NT2/D1 (cell line): ENCODE measurements at regions not wholly inside any gene's neighbourhood (a gene's known extent, or its start where the extent isn't known, plus 50 kb on each side); places are given as distances from the start of the nearest gene placed in this dataset.
"Not testable (repeated sequence)": the region's sequence is repeated elsewhere in the genome, so short reads cannot be mapped to it uniquely, and the experiment has no call there.

Experiments used
- DNase-seq: peaks from one replicate; pipeline ENCODE4 v3.0.0-alpha.2; 2011; ENCODE audit warnings: low read depth, low spot score
- H3K27me3 ChIP-seq: 2 replicates; pipeline ENCODE4 v1.6.0; 2011; ENCODE audit warnings: mild to moderate bottlenecking; ENCODE audit not compliant: insufficient read length, insufficient read depth
- H3K36me3 ChIP-seq: 2 replicates; pipeline ENCODE4 v1.6.1; 2011; ENCODE audit warnings: mild to moderate bottlenecking, low read length, mixed read lengths; ENCODE audit not compliant: insufficient read depth, insufficient read length
- H3K4me1 ChIP-seq: 2 replicates; pipeline ENCODE4 v1.5.1; 2011; ENCODE audit not compliant: insufficient read depth, insufficient read length
- H3K4me3 ChIP-seq: 2 replicates; pipeline ENCODE4 v1.5.1; 2011; ENCODE audit warnings: low read depth; ENCODE audit not compliant: insufficient read length
- H3K9ac ChIP-seq: 2 replicates; pipeline ENCODE4 v1.6.0; 2011; ENCODE audit warnings: low read depth; ENCODE audit not compliant: insufficient read length
- H3K9me3 ChIP-seq: 2 replicates; pipeline ENCODE4 v1.5.1; 2011; ENCODE audit warnings: mild to moderate bottlenecking, low read length; ENCODE audit not compliant: insufficient read depth
- SUZ12 ChIP-seq: IDR thresholded peaks from 2 replicates; pipeline ENCODE4 v1.6.1; 2011; ENCODE audit not compliant: insufficient read length, insufficient read depth; ENCODE audit errors: extremely low read depth
- YY1 ChIP-seq: IDR thresholded peaks from 2 replicates; pipeline ENCODE4 v1.6.1; 2011; ENCODE audit not compliant: insufficient read length, insufficient read depth
- ZNF274 ChIP-seq: IDR thresholded peaks from 2 replicates; pipeline ENCODE4 v1.6.1; 2011; ENCODE audit warnings: mild to moderate bottlenecking, low read depth, low read length

- Histone ChIP-seq H3K9ac (no peak overlapping the region), H3K36me3 (no peaks in the 10 kb centered on the region), H3K27me3 (no peaks in the 10 kb centered on the region), H3K4me3 (no peak overlapping the region), H3K9me3 (peaks cover 22% of the 10 kb centered on the region), H3K4me1 (no peaks in the 10 kb centered on the region)
- DNase-seq = no peak
- TF ChIP-seq ZNF274 (no peak), SUZ12 (no peak), YY1 (no peak)
Measured at GRCh38 chr15:44873103-44873502, 83.4 kb upstream of the TERB2 start.

GRCh38 chr15:44879066-44879465 is 77.4 kb upstream of the TERB2 start:
- no peak overlapping the region for H3K4me3 ChIP-seq
- peaks cover 33% of the 10 kb centered on the region for H3K9me3 ChIP-seq
- no peaks in the 10 kb centered on the region for H3K4me1 ChIP-seq
- no peaks in the 10 kb centered on the region for H3K36me3 ChIP-seq
- no peak overlapping the region for H3K9ac ChIP-seq
- TF ChIP-seq SUZ12 = no peak
- TF ChIP-seq ZNF274 = no peak
- TF ChIP-seq YY1 = no peak
- no peak for DNase-seq
- H3K27me3 ChIP-seq = no peaks in the 10 kb centered on the region

- no peak for DNase-seq
- Histone ChIP-seq H3K36me3 (no peaks in the 10 kb centered on the region), H3K27me3 (no peaks in the 10 kb centered on the region), H3K4me1 (no peaks in the 10 kb centered on the region), H3K9me3 (peaks cover 17% of the 10 kb centered on the region; the same call in 1 of the 2 replicates), H3K9ac (no peak overlapping the region), H3K4me3 (no peak overlapping the region)
- TF ChIP-seq ZNF274 (no peak), YY1 (no peak), SUZ12 (no peak)
Measured at GRCh38 chr15:44882499-44882968, 74.0 kb upstream of the TERB2 start.

- Histone ChIP-seq H3K36me3 (no peaks in the 10 kb centered on the region), H3K9me3 (peaks cover 12% of the 10 kb centered on the region; the same call in 1 of the 2 replicates), H3K4me1 (no peaks in the 10 kb centered on the region), H3K4me3 (no peak overlapping the region), H3K27me3 (no peaks in the 10 kb centered on the region), H3K9ac (no peak overlapping the region)
- TF ChIP-seq ZNF274 (no peak), SUZ12 (no peak), YY1 (no peak)
- no peak for DNase-seq
Measured at GRCh38 chr15:44883199-44883877, 73.1 kb upstream of the TERB2 start.

- H3K9ac ChIP-seq, H3K27me3 ChIP-seq, H3K4me1 ChIP-seq, H3K9me3 ChIP-seq, H3K4me3 ChIP-seq, H3K36me3 ChIP-seq, DNase-seq: not testable (repeated sequence)
Measured at GRCh38 chr15:44898890-44899651, 57.4 kb upstream of the TERB2 start.

- not testable (repeated sequence) for DNase-seq, H3K4me1 ChIP-seq, H3K36me3 ChIP-seq, H3K4me3 ChIP-seq, H3K9ac ChIP-seq, H3K9me3 ChIP-seq, H3K27me3 ChIP-seq
Measured at GRCh38 chr15:44899775-44900174, 56.7 kb upstream of the TERB2 start.

DNA sequence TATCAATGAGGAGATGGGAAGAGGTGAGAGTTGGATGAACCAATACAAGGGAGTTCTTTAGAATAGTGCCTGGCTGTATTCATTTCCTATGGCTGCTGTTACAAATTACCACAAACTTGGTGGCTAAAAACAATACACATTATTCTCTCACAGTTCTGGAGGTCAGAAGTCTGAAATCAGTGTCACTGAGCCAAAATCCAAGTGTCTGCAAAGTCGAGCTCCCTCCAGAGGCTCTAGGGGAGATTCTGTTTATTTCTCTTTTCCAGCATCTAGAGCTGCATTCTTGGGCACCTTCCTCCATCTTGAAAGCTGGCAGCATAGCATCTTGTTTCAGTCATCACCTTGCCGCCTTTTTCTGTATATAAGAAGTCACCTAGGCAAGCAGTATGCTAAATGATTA is 55.7 kb upstream of the TERB2 start:
- H3K4me1 ChIP-seq, H3K36me3 ChIP-seq, DNase-seq, H3K9me3 ChIP-seq, H3K4me3 ChIP-seq, H3K27me3 ChIP-seq, H3K9ac ChIP-seq: not testable (repeated sequence)

DNA sequence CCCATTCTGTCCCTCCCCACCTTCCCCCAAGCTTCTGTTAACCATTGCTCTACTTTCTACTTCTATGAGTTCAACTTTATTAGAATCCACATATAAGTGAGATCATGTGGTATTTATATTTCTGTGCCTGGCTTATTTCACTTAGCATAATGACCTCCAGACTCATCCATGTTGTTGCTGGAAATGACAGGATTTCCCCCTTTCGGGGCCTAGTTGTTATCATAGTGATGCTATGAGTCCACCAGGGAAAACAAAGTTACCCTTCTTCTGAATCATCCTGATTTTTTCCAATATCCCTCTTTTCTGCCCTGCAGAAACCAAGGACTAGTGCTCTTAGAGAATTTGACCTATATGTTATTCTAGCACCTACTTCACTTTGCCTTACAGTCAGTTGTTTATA is 53.2 kb upstream of the TERB2 start:
- not testable (repeated sequence) for DNase-seq, H3K4me1 ChIP-seq, H3K36me3 ChIP-seq, H3K9ac ChIP-seq, H3K9me3 ChIP-seq, H3K27me3 ChIP-seq, H3K4me3 ChIP-seq

DNA sequence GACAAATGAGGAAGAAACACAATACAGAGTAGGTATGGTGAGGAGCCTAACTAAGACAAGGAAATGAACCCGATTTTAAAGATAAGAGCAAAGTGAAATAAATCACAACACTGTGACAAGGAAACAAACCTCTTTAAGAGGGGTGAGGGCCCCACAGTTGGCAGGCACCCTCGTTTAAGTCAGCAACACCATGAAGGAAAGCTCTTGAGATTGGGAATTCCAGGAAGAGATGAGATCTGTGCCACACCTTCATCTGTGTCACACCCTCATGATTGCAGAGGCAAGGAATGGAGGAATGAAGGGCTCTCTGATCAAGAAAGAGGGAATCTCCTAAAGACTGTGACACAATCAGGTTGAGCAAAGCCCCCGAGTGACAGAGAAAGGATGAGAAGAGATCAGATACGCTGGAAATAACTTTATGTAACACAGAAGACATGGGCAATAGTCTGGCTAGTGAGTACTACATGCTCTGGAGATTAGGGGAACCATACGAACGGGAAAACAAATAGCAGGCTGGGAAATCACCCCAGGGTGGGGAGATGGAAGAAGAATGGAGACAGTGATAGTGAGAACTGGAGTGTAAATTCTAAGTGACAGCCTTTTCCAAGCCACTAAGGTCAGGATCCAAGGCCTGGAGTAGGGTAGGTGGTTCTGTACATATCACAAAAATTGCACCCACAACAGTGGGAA is 51.7 kb upstream of the TERB2 start:
- H3K9me3 ChIP-seq, H3K36me3 ChIP-seq, H3K4me3 ChIP-seq, DNase-seq, H3K9ac ChIP-seq, H3K4me1 ChIP-seq, H3K27me3 ChIP-seq: not testable (repeated sequence)
